GM12892 (cell line): ENCODE measurements at regions not wholly inside any gene's neighbourhood (a gene's known extent, or its start where the extent isn't known, plus 50 kb on each side); places are given as distances from the start of the nearest gene placed in this dataset.

ENCODE experiments used
- POLR2A ChIP-seq: IDR thresholded peaks from 2 replicates; pipeline ENCODE4 v1.6.1; 2011; ENCODE audit warnings: low read depth, low read length, control low read depth
- TAF1 ChIP-seq: IDR thresholded peaks from 2 replicates; pipeline ENCODE4 v1.6.1; 2011; ENCODE audit warnings: low read depth, mild to moderate bottlenecking, control low read depth, low read length, borderline replicate concordance

- TF ChIP-seq POLR2A = no peak
- no peak for TF ChIP-seq TAF1
These were observed 56.6 kb upstream of the CNTN5 start for GRCh38 chr11:98964146-98964545.
